ENCODE measurements at regions not wholly inside any gene's neighbourhood (a gene's known extent, or its start where the extent isn't known, plus 50 kb on each side); places are given as distances from the start of the nearest gene placed in this dataset.

- no peaks in the 10 kb centered on the region for H3K9me3 Mint-ChIP-seq (ENCODE audit: unreplicated experiment)
- no peaks in the 10 kb centered on the region for H3K36me3 Mint-ChIP-seq (ENCODE audit: low read depth, unreplicated experiment)
- H3K27me3 Mint-ChIP-seq (ENCODE audit: unreplicated experiment), result peaks cover 9% of the 10 kb centered on the region
- peaks cover 2% of the 10 kb centered on the region for H3K4me1 Mint-ChIP-seq (ENCODE audit: unreplicated experiment)
- no peak for DNase-seq (ENCODE audit: low spot score)
- H3K4me3 Mint-ChIP-seq (ENCODE audit: unreplicated experiment), result no peak overlapping the region
- H3K27ac Mint-ChIP-seq (ENCODE audit: unreplicated experiment), result no peak overlapping the region
- TF ChIP-seq, protein P1, sequence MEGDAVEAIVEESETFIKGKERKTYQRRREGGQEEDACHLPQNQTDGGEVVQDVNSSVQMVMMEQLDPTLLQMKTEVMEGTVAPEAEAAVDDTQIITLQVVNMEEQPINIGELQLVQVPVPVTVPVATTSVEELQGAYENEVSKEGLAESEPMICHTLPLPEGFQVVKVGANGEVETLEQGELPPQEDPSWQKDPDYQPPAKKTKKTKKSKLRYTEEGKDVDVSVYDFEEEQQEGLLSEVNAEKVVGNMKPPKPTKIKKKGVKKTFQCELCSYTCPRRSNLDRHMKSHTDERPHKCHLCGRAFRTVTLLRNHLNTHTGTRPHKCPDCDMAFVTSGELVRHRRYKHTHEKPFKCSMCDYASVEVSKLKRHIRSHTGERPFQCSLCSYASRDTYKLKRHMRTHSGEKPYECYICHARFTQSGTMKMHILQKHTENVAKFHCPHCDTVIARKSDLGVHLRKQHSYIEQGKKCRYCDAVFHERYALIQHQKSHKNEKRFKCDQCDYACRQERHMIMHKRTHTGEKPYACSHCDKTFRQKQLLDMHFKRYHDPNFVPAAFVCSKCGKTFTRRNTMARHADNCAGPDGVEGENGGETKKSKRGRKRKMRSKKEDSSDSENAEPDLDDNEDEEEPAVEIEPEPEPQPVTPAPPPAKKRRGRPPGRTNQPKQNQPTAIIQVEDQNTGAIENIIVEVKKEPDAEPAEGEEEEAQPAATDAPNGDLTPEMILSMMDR (IDR thresholded peaks at IDR 0.05; ENCODE audit: unreplicated experiment), result no peak
These were observed 123.7 kb downstream of the FAM43A start for GRCh38 chr3:194809382-194809781.

GRCh38 chr3:194810076-194810475 is 124.4 kb downstream of the FAM43A start:
- DNase-seq (ENCODE audit: low spot score), result no peak
- Mint-ChIP-seq H3K4me1 (ENCODE audit: unreplicated experiment) (peaks cover 2% of the 10 kb centered on the region), H3K36me3 (ENCODE audit: low read depth, unreplicated experiment) (no peaks in the 10 kb centered on the region), H3K27me3 (ENCODE audit: unreplicated experiment) (peaks cover 8% of the 10 kb centered on the region), H3K9me3 (ENCODE audit: unreplicated experiment) (no peaks in the 10 kb centered on the region), H3K27ac (ENCODE audit: unreplicated experiment) (no peak overlapping the region), H3K4me3 (ENCODE audit: unreplicated experiment) (no peak overlapping the region)
- TF ChIP-seq, protein P1 (IDR thresholded peaks at IDR 0.05; ENCODE audit: unreplicated experiment), result no peak

DNA sequence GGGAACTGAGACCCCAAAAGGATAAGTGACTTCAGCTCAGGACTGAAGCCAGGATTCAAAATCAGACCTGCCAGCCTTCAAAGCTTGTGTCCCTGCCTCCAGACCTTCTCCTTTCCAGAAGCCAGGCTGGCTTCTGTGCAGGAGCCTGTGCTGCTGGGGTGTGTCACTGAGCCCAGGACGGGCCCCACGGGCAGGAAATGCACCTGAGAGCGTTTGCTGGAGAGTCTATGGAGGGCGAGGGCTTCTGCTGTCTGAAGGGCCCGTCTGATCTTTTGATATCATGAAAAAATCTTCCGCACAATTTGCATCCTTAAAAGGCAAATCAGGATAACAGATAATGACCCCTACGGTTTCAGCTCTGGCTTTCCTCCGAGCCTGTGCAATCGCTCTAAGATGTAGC is 125.4 kb downstream of the FAM43A start:
- Mint-ChIP-seq H3K27me3 (ENCODE audit: unreplicated experiment) (peaks cover 8% of the 10 kb centered on the region), H3K27ac (ENCODE audit: unreplicated experiment) (no peak overlapping the region), H3K4me3 (ENCODE audit: unreplicated experiment) (no peak overlapping the region), H3K36me3 (ENCODE audit: low read depth, unreplicated experiment) (no peaks in the 10 kb centered on the region), H3K9me3 (ENCODE audit: unreplicated experiment) (no peaks in the 10 kb centered on the region), H3K4me1 (ENCODE audit: unreplicated experiment) (peaks cover 2% of the 10 kb centered on the region)
- DNase-seq (ENCODE audit: low spot score), result no peak
- TF ChIP-seq, protein P1 (IDR thresholded peaks at IDR 0.05; ENCODE audit: unreplicated experiment), result no peak

- peaks cover 5% of the 10 kb centered on the region for H3K27me3 Mint-ChIP-seq (ENCODE audit: unreplicated experiment)
- TF ChIP-seq, protein P1 (IDR thresholded peaks at IDR 0.05; ENCODE audit: unreplicated experiment), result no peak
- H3K9me3 Mint-ChIP-seq (ENCODE audit: unreplicated experiment), result no peaks in the 10 kb centered on the region
- no peak overlapping the region for H3K4me3 Mint-ChIP-seq (ENCODE audit: unreplicated experiment)
- DNase-seq (ENCODE audit: low spot score), result no peak
- peaks cover 2% of the 10 kb centered on the region for H3K4me1 Mint-ChIP-seq (ENCODE audit: unreplicated experiment)
- no peak overlapping the region for H3K27ac Mint-ChIP-seq (ENCODE audit: unreplicated experiment)
- H3K36me3 Mint-ChIP-seq (ENCODE audit: low read depth, unreplicated experiment), result no peaks in the 10 kb centered on the region
These were observed 126.5 kb downstream of the FAM43A start for GRCh38 chr3:194812176-194812575.

DNA sequence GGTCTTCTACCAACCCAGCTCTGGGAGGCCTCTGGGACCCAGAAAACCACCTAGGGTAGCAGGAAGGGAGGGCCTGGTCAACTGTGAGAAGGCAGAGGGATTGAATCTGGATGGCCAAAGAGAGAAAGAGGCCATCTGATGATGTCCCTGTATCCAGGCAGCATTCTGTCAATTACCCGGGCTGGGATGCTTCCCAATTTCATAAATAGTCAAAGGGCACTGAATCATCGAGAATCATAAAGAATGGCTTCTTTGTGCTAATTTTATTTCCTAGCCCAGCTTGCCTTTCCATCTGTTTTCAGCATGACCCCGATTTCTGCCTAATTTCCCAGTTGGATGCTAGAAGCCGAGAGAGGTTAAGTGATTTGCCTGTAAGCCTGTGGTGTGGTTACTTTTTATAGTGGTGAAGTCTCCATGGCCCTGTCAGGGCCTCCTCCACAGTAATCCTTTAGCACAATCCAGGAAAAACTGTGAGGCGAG is 129.2 kb downstream of the FAM43A start:
- no peaks in the 10 kb centered on the region for H3K9me3 Mint-ChIP-seq (ENCODE audit: unreplicated experiment)
- H3K4me3 Mint-ChIP-seq (ENCODE audit: unreplicated experiment), result no peak overlapping the region
- no peaks in the 10 kb centered on the region for H3K36me3 Mint-ChIP-seq (ENCODE audit: low read depth, unreplicated experiment)
- H3K27ac Mint-ChIP-seq (ENCODE audit: unreplicated experiment), result no peak overlapping the region
- peaks cover 5% of the 10 kb centered on the region for H3K27me3 Mint-ChIP-seq (ENCODE audit: unreplicated experiment)
- no peak for DNase-seq (ENCODE audit: low spot score)
- H3K4me1 Mint-ChIP-seq (ENCODE audit: unreplicated experiment), result no peaks in the 10 kb centered on the region
- TF ChIP-seq, protein P1 (IDR thresholded peaks at IDR 0.05; ENCODE audit: unreplicated experiment), result no peak

Data from endothelial cell (in vitro differentiated cells).